Tibial artery (tissue), 4 donors: ENCODE measurements at regions not wholly inside any gene's neighbourhood (a gene's known extent, or its start where the extent isn't known, plus 50 kb on each side); places are given as distances from the start of the nearest gene placed in this dataset.

Source experiments
- DNase-seq, 2 donors: peaks; one replicate each; pipeline ENCODE4 v3.0.0-alpha.2; 2019
- H3K27ac ChIP-seq, 2 donors: fragments of 200-600 bp; sonication (generic) in 1 of 2; 1 replicate in 1 of 2; 2 replicates in 1 of 2; pipeline ENCODE4 v1.5.1; 2018 to 2019; ENCODE audit warnings: mild to moderate bottlenecking in 1 of 2
- H3K27me3 ChIP-seq, 2 donors: fragments of 200-600 bp; sonication (generic) in 1 of 2; one replicate each; pipeline versions ENCODE4 v1.5.1 to v1.6.0; 2016 to 2019
- H3K36me3 ChIP-seq, 3 donors: fragments of 200-600 bp; sonication (generic) in 2 of 3; one replicate each; pipeline ENCODE4 v1.5.1; 2016 to 2019; ENCODE audit warnings: mild to moderate bottlenecking in 2 of 3
- H3K4me1 ChIP-seq, 4 donors: fragments of 200-600 bp; sonication (generic) in 2 of 4; 1 replicate in 3 of 4; 2 replicates in 1 of 4; pipeline ENCODE4 v1.5.1; 2016 to 2019
- H3K4me3 ChIP-seq, 2 donors: fragments of 200-600 bp; sonication (generic) in 1 of 2; 1 replicate in 1 of 2; 2 replicates in 1 of 2; pipeline ENCODE4 v1.5.1; 2018 to 2019; ENCODE audit warnings: mild to moderate bottlenecking in 2 of 2
- H3K9me3 ChIP-seq, 3 donors: fragments of 200-600 bp; sonication (generic) in 1 of 3; one replicate each; pipeline ENCODE4 v1.5.1; 2016 to 2019
- intact Hi-C: fragments of 100-400 bp; cut with DNase I; formaldehyde crosslinking; loops from one replicate; pipeline ENCODE4 v1.15.0; 2023; ENCODE audit warnings: low total_unique reads
- TF ChIP-seq, protein P1 (sequence below), 2 experiments: fragments of 200-600 bp in 1 of 2; fragments of 450-650 bp in 1 of 2; IDR thresholded peaks; one replicate each; pipeline ENCODE4 v1.5.1; 2017 to 2019; ENCODE audit warnings: antibody characterized with exemption in 2 of 2, mild to moderate bottlenecking in 1 of 2, moderate library complexity in 1 of 2

DNA sequence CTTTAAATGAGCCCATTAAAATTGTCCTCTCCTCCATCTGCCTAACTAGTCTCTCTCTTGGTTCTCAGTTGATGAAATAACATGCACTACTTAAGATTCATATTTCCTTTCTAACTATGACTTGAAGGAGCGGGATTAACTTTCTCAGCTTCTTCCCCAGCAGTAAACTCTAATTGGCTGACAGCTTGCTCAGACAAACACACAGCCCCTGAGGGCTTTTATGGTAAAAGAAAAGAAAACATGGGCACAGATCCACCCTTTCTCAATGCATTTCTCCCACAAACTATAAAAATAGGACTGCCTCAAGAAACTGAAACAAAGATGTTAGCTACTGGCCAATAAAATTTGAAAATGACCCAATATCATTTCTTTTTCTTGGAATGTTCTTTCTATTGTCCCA, 703.1 kb downstream of the ADGRL2 start:
- Histone ChIP-seq H3K4me1 (peaks cover 0 to 29% (median 5%) of the 10 kb centered on the region in 4 donors), H3K36me3 (no peaks in the 10 kb centered on the region), H3K4me3 (peak overlapping the region; percentile 27 to 28), H3K9me3 (no peaks in the 10 kb centered on the region), H3K27me3 (no peaks in the 10 kb centered on the region), H3K27ac (peak overlapping the region; percentile 49 to 63)
- no peak for DNase-seq
- intact Hi-C loops = no loop called here
- TF ChIP-seq, protein P1, sequence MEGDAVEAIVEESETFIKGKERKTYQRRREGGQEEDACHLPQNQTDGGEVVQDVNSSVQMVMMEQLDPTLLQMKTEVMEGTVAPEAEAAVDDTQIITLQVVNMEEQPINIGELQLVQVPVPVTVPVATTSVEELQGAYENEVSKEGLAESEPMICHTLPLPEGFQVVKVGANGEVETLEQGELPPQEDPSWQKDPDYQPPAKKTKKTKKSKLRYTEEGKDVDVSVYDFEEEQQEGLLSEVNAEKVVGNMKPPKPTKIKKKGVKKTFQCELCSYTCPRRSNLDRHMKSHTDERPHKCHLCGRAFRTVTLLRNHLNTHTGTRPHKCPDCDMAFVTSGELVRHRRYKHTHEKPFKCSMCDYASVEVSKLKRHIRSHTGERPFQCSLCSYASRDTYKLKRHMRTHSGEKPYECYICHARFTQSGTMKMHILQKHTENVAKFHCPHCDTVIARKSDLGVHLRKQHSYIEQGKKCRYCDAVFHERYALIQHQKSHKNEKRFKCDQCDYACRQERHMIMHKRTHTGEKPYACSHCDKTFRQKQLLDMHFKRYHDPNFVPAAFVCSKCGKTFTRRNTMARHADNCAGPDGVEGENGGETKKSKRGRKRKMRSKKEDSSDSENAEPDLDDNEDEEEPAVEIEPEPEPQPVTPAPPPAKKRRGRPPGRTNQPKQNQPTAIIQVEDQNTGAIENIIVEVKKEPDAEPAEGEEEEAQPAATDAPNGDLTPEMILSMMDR (IDR thresholded peaks at IDR 0.05) = no peak

DNA sequence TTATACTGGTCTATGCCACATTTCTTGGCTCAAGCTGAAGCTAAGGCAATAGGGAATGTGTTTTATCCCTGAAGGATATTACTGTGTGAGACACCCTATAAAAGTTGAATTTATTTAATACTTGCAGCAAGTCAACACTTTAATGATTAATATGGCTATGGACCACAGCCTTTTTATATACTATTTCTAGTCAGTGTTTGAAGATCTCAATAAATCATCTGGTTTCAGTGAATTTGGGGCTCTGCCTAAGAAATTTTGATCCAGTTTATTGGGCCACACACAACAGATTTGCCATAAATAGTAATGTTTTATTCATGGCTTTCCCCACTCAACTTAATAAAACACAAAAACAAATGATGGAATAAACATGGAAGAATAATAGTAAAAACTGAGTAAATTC, 698.3 kb downstream of the ADGRL2 start:
- Histone ChIP-seq H3K4me3 (no peak overlapping the region), H3K4me1 (peaks cover 0 to 8% (median under 1%) of the 10 kb centered on the region in 4 donors), H3K9me3 (peaks cover 0 to 7% (median 0%) of the 10 kb centered on the region in 3 donors), H3K27me3 (no peaks in the 10 kb centered on the region), H3K36me3 (no peaks in the 10 kb centered on the region), H3K27ac (no peak overlapping the region)
- TF ChIP-seq, protein P1 (IDR thresholded peaks at IDR 0.05) = no peak
- no peak for DNase-seq
- intact Hi-C loops = no loop called here

DNA sequence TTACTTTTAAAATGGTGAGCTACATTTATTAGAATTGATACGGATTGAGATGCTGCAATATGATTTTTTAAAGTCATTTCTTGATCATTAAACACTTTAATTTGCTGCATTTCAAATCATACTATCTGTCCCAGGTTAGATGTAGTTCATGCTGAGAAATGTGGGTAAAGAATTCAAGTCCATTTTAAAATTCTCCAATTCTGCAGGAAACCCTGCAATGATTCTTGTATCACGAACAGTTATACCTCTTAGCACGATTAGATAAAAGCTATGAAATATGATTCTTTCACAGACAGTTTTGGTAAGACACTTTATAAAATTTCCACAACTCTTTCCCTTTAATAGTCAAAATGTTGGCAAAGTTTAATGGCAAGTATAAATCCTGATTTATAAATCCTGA, 693.4 kb downstream of the ADGRL2 start:
- H3K4me1 ChIP-seq = peaks cover 0 to 16% (median 0%) of the 10 kb centered on the region in 4 donors
- intact Hi-C loops = no loop called here
- DNase-seq = no peak
- peaks cover 0 to 7% (median 0%) of the 10 kb centered on the region in 3 donors for H3K9me3 ChIP-seq
- no peak overlapping the region for H3K4me3 ChIP-seq
- TF ChIP-seq, protein P1 (IDR thresholded peaks at IDR 0.05) = no peak
- no peak overlapping the region for H3K27ac ChIP-seq
- no peaks in the 10 kb centered on the region for H3K27me3 ChIP-seq
- H3K36me3 ChIP-seq = no peaks in the 10 kb centered on the region

DNA sequence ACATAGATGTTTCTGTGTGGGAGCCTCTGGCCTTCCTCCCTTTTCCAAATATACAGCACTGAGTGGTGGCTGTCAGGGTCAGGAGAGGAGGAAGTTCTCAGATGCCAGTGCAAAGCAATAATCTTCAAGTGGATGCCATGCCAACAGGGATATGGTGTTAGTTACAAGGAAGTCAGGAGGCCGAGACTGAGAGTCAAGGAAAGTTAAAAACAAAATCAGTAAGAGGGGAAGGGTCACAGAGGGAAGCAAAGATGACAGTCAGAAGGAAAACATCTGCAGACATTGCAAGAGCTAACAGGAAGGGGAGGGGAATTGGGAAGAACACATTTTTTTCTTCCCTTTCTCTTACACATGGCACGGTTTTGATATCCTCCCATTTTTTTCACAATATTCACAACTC, 691.4 kb downstream of the ADGRL2 start:
- H3K4me3 ChIP-seq = no peak overlapping the region
- intact Hi-C loops = no loop called here
- peaks cover 0 to 17% (median 0%) of the 10 kb centered on the region in 4 donors for H3K4me1 ChIP-seq
- no peaks in the 10 kb centered on the region for H3K36me3 ChIP-seq
- H3K9me3 ChIP-seq = peaks cover 0 to 7% (median 0%) of the 10 kb centered on the region in 3 donors
- DNase-seq = peak in 1 of 2 donors; percentile 21
- no peak overlapping the region for H3K27ac ChIP-seq
- H3K27me3 ChIP-seq = no peaks in the 10 kb centered on the region
- TF ChIP-seq, protein P1 (IDR thresholded peaks at IDR 0.05) = no peak

DNA sequence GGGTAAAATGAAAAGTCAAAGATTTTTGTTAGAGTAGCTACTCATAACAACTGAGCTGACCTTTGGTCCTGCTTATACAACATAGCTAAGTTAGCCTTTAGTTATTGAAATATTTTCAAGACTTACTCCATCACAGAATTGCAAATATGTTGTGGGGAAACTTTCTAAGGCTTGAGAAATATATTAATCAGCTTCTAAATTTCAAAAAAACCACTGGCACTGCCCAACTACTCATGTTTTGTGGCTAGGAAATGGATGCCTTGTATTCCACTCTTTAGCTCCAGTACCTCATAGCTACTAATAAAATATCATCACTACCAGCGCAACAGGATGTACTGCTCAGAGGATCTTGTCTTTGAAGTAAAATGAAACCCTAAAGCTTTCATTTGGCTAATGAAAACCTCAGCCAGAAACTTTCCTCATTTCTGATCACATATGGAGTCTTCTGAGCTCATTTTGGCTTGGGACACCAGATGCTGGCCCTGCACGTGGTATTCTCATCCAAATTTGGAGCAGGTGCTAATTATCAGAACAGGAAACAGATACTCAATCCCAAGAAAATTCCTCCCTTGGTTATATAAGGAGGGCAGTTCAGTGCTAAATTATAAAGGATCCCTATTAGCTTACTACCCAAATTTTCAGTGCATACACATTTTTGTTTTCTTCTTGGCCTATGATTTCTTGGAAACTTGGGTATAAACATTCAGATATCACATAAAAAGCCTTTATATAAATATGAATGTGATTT, 690.7 kb downstream of the ADGRL2 start:
- Histone ChIP-seq H3K4me3 (no peak overlapping the region), H3K9me3 (peaks cover 0 to 7% (median 0%) of the 10 kb centered on the region in 3 donors), H3K36me3 (no peaks in the 10 kb centered on the region), H3K27ac (no peak overlapping the region), H3K4me1 (peaks cover 0 to 23% (median 0%) of the 10 kb centered on the region in 4 donors), H3K27me3 (no peaks in the 10 kb centered on the region)
- no peak for DNase-seq
- TF ChIP-seq, protein P1 (IDR thresholded peaks at IDR 0.05) = no peak
- intact Hi-C loops = no loop called here
